ENCODE measurements at regions not wholly inside any gene's neighbourhood (a gene's known extent, or its start where the extent isn't known, plus 50 kb on each side); places are given as distances from the start of the nearest gene placed in this dataset.

DNA sequence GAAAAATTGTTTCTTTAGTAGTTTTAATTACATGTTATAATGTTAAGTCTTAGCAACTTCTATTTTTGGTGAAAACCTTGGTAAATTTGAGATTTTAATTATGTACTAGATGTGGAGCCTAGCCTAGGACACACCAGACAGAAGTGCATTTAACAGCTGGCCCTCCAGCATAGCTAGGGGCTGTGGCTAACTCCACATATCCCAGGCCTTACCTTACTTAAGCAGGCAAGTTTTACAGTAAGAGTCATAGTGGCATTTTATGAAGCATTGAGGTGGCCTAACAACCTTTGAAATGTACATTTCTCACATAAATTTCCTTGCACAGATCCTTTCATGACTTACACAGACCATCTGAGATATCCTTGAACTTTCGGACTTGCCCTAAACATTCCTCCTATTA is 71.6 kb upstream of the C4orf54 start:
- Mint-ChIP-seq H3K4me1 (ENCODE audit: low read depth, unreplicated experiment) (peaks cover 5% of the 10 kb centered on the region), H3K36me3 (ENCODE audit: low read depth, unreplicated experiment) (peaks cover 2% of the 10 kb centered on the region), H3K9me3 (ENCODE audit: unreplicated experiment) (peaks cover 10% of the 10 kb centered on the region), H3K27ac (ENCODE audit: unreplicated experiment) (no peak overlapping the region), H3K27me3 (ENCODE audit: low read depth, unreplicated experiment) (no peaks in the 10 kb centered on the region), H3K4me3 (ENCODE audit: unreplicated experiment) (no peak overlapping the region)
- H3K4me2 ChIP-seq (ENCODE audit: low read length): no peak overlapping the region
- H4K20me1 ChIP-seq (ENCODE audit: insufficient read depth, low read length): no peaks in the 10 kb centered on the region
- H3K4me1 ChIP-seq (ENCODE audit: insufficient read depth, low read length): no peaks in the 10 kb centered on the region
- no peaks in the 10 kb centered on the region for H3K36me3 ChIP-seq (ENCODE audit: insufficient read depth, low read length)
- H3K79me2 ChIP-seq (ENCODE audit: insufficient read depth, low read length): no peaks in the 10 kb centered on the region
- DNase-seq (ENCODE audit: low read depth) (no peak), FAIRE-seq (no peak)
- no peak overlapping the region for H2AFZ ChIP-seq (ENCODE audit: low read depth, low read length)
- H3K9me3 ChIP-seq (ENCODE audit: insufficient read depth, low read depth, low read length): no peaks in the 10 kb centered on the region
- H3K9ac ChIP-seq (ENCODE audit: low read length): no peak overlapping the region
- TF ChIP-seq EZH2 (IDR thresholded peaks at IDR 0.05; ENCODE audit: insufficient read depth, low read length): no peak
- TF ChIP-seq, protein P1, sequence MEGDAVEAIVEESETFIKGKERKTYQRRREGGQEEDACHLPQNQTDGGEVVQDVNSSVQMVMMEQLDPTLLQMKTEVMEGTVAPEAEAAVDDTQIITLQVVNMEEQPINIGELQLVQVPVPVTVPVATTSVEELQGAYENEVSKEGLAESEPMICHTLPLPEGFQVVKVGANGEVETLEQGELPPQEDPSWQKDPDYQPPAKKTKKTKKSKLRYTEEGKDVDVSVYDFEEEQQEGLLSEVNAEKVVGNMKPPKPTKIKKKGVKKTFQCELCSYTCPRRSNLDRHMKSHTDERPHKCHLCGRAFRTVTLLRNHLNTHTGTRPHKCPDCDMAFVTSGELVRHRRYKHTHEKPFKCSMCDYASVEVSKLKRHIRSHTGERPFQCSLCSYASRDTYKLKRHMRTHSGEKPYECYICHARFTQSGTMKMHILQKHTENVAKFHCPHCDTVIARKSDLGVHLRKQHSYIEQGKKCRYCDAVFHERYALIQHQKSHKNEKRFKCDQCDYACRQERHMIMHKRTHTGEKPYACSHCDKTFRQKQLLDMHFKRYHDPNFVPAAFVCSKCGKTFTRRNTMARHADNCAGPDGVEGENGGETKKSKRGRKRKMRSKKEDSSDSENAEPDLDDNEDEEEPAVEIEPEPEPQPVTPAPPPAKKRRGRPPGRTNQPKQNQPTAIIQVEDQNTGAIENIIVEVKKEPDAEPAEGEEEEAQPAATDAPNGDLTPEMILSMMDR (IDR thresholded peaks at IDR 0.05; ENCODE audit: insufficient read depth, low read depth, low read length): no peak
- no peaks in the 10 kb centered on the region for H3K27me3 ChIP-seq (ENCODE audit: insufficient read depth, low read length)
- H3K27ac ChIP-seq (ENCODE audit: low read depth, low read length): no peak overlapping the region
- no peak overlapping the region for H3K4me3 ChIP-seq (ENCODE audit: insufficient read depth, low read depth, low read length)

DNA sequence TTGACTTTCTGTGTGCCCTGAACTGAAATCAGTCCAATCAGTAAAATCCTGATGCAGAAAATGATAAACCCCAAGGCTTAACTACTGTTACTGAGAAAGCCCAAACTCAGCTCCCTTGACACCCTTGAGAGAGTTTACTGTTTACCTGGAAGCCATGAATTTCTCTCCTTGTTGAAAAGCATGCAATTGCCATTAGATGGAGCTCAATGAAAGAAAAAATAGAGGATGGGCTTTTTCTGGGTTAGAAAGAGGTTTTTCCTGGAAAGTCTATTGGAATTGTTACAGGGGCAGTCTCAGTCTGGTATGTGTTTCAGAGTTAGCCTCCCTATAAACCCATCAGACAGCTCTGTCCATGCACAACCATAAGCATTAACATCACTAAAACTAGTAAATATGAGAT is 66.4 kb upstream of the C4orf54 start:
- TF ChIP-seq, protein P1 (IDR thresholded peaks at IDR 0.05; ENCODE audit: insufficient read depth, low read depth, low read length): no peak
- TF ChIP-seq EZH2 (IDR thresholded peaks at IDR 0.05; ENCODE audit: insufficient read depth, low read length): no peak
- Mint-ChIP-seq H3K9me3 (ENCODE audit: unreplicated experiment) (peaks cover 3% of the 10 kb centered on the region), H3K27me3 (ENCODE audit: low read depth, unreplicated experiment) (no peaks in the 10 kb centered on the region), H3K4me3 (ENCODE audit: unreplicated experiment) (no peak overlapping the region), H3K36me3 (ENCODE audit: low read depth, unreplicated experiment) (peaks cover 2% of the 10 kb centered on the region), H3K4me1 (ENCODE audit: low read depth, unreplicated experiment) (peaks cover 20% of the 10 kb centered on the region), H3K27ac (ENCODE audit: unreplicated experiment) (no peak overlapping the region)
- Histone ChIP-seq H3K4me3 (ENCODE audit: insufficient read depth, low read depth, low read length) (no peak overlapping the region), H3K36me3 (ENCODE audit: insufficient read depth, low read length) (no peaks in the 10 kb centered on the region), H3K79me2 (ENCODE audit: insufficient read depth, low read length) (no peaks in the 10 kb centered on the region), H3K27ac (ENCODE audit: low read depth, low read length) (no peak overlapping the region), H3K4me1 (ENCODE audit: insufficient read depth, low read length) (no peaks in the 10 kb centered on the region), H3K9me3 (ENCODE audit: insufficient read depth, low read depth, low read length) (no peaks in the 10 kb centered on the region), H4K20me1 (ENCODE audit: insufficient read depth, low read length) (no peaks in the 10 kb centered on the region), H3K4me2 (ENCODE audit: low read length) (peak overlapping the region; percentile 32), H2AFZ (ENCODE audit: low read depth, low read length) (no peak overlapping the region), H3K27me3 (ENCODE audit: insufficient read depth, low read length) (no peaks in the 10 kb centered on the region), H3K9ac (ENCODE audit: low read length) (no peak overlapping the region)
- FAIRE-seq (no peak), DNase-seq (ENCODE audit: low read depth) (no peak)

DNA sequence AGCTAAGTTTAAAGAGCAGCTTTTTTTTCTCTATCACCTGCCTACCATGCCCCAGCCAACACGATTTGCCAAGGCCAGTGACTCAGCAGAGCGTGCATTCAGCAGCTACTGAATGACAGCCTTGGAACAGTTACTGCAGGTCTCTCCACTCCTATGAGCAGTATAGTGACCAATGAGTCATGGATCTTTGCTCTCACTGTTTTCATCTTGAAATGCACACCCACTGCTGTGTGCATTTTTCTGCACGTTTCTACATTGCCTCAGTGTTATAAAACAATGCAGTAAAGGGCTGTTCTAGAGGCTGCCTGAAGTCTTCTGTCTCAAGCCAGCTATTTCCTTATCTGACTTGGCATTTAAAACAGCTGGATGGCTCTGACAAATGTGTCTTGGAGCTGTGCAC is 66.0 kb upstream of the C4orf54 start:
- no peak overlapping the region for H3K27ac Mint-ChIP-seq (ENCODE audit: unreplicated experiment)
- H3K27me3 ChIP-seq (ENCODE audit: insufficient read depth, low read length): no peaks in the 10 kb centered on the region
- H3K9me3 Mint-ChIP-seq (ENCODE audit: unreplicated experiment): peaks cover 3% of the 10 kb centered on the region
- no peak overlapping the region for H3K4me3 ChIP-seq (ENCODE audit: insufficient read depth, low read depth, low read length)
- H3K9ac ChIP-seq (ENCODE audit: low read length): no peak overlapping the region
- H3K9me3 ChIP-seq (ENCODE audit: insufficient read depth, low read depth, low read length): no peaks in the 10 kb centered on the region
- DNase-seq (ENCODE audit: low read depth): peak; percentile 80
- TF ChIP-seq, protein P1 (IDR thresholded peaks at IDR 0.05; ENCODE audit: insufficient read depth, low read depth, low read length): no peak
- no peak for TF ChIP-seq EZH2 (IDR thresholded peaks at IDR 0.05; ENCODE audit: insufficient read depth, low read length)
- H2AFZ ChIP-seq (ENCODE audit: low read depth, low read length): no peak overlapping the region
- H3K79me2 ChIP-seq (ENCODE audit: insufficient read depth, low read length): no peaks in the 10 kb centered on the region
- H3K27me3 Mint-ChIP-seq (ENCODE audit: low read depth, unreplicated experiment): no peaks in the 10 kb centered on the region
- H4K20me1 ChIP-seq (ENCODE audit: insufficient read depth, low read length): no peaks in the 10 kb centered on the region
- H3K4me2 ChIP-seq (ENCODE audit: low read length): peak overlapping the region; percentile 32
- H3K4me3 Mint-ChIP-seq (ENCODE audit: unreplicated experiment): no peak overlapping the region
- no peaks in the 10 kb centered on the region for H3K36me3 ChIP-seq (ENCODE audit: insufficient read depth, low read length)
- H3K27ac ChIP-seq (ENCODE audit: low read depth, low read length): no peak overlapping the region
- H3K36me3 Mint-ChIP-seq (ENCODE audit: low read depth, unreplicated experiment): peaks cover 2% of the 10 kb centered on the region
- H3K4me1 Mint-ChIP-seq (ENCODE audit: low read depth, unreplicated experiment): peaks cover 20% of the 10 kb centered on the region
- FAIRE-seq: no peak
- H3K4me1 ChIP-seq (ENCODE audit: insufficient read depth, low read length): no peaks in the 10 kb centered on the region

All from astrocyte (in vitro differentiated cells and primary cell).